Fibroblast of the aortic adventitia (primary cell): ENCODE measurements at regions not wholly inside any gene's neighbourhood (a gene's known extent, or its start where the extent isn't known, plus 50 kb on each side); places are given as distances from the start of the nearest gene placed in this dataset.

Source experiments
- DNase-seq: peaks from one replicate; pipeline ENCODE4 v3.0.0-alpha.2; 2010; ENCODE audit warnings: low read depth
- H3K4me3 ChIP-seq: 2 replicates; pipeline ENCODE4 v1.5.1; 2011; ENCODE audit warnings: low read depth, mild to moderate bottlenecking, control low read depth, low read length, moderate library complexity
- CTCF ChIP-seq: IDR thresholded peaks from 2 replicates; pipeline ENCODE4 v1.5.1; 2011; ENCODE audit warnings: mild to moderate bottlenecking, low read length, control low read depth, inconsistent platforms; ENCODE audit not compliant: insufficient read depth

GRCh38 chr10:83580373-83581012 lies 558.8 kb upstream of the GHITM start:
- no peak for TF ChIP-seq CTCF

GRCh38 chr10:83582407-83583095 lies 556.8 kb upstream of the GHITM start:
- no peak for TF ChIP-seq CTCF
- no peak for DNase-seq
- H3K4me3 ChIP-seq: no peak overlapping the region

More at GRCh38 chr10:83580373-83581012, 558.8 kb upstream of the GHITM start:
- H3K4me3 ChIP-seq: no peak overlapping the region
- no peak for DNase-seq

- H3K4me3 ChIP-seq: no peak overlapping the region
- no peak for TF ChIP-seq CTCF
- DNase-seq: no peak
Measured at GRCh38 chr10:83585686-83586085, 553.6 kb upstream of the GHITM start.

GRCh38 chr10:83592337-83592935 lies 546.9 kb upstream of the GHITM start:
- DNase-seq: no peak
- H3K4me3 ChIP-seq: no peak overlapping the region
- no peak for TF ChIP-seq CTCF

GRCh38 chr10:83603708-83604107 lies 535.6 kb upstream of the GHITM start:
- DNase-seq: peak; percentile 0
- no peak overlapping the region for H3K4me3 ChIP-seq
- no peak for TF ChIP-seq CTCF

- no peak for TF ChIP-seq CTCF
- no peak overlapping the region for H3K4me3 ChIP-seq
- no peak for DNase-seq
Measured at GRCh38 chr10:83605783-83606630, 533.3 kb upstream of the GHITM start.
